GM12865 (cell line): ENCODE measurements at regions not wholly inside any gene's neighbourhood (a gene's known extent, or its start where the extent isn't known, plus 50 kb on each side); places are given as distances from the start of the nearest gene placed in this dataset.

ENCODE experiments used
- DNase-seq: peaks from one replicate; pipeline ENCODE4 v3.0.0; 2010; ENCODE audit warnings: low read depth
- H3K4me3 ChIP-seq: 2 replicates; pipeline ENCODE4 v1.5.1; 2011; ENCODE audit warnings: mild to moderate bottlenecking, low read depth, low read length, control low read depth
- TF ChIP-seq, protein P1 (sequence below): IDR thresholded peaks from 2 replicates; pipeline ENCODE4 v1.5.1; 2011; ENCODE audit warnings: low read length, control low read depth, low read depth, inconsistent platforms; ENCODE audit not compliant: insufficient read depth; ENCODE audit errors: missing control alignments

DNA sequence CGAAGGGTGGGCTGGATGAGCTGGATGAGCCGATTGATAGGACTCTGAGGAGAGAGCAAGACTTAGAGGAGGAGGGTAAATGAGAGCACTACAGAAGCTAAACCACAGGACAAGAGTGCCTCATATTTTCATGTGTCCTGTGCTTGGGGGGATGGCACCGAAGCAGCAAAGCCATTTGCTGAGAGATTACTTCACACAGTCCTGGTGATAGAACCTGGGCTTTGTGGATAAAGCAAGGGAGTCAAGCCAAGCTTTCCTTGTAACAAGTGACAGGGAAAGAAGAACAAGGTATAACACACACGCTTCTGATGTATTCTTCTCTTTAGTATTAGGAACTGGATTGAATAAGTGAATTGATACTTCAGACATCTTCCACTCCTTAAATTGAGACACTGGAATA, 253.7 kb downstream of the ANKRD7 start:
- H3K4me3 ChIP-seq, result no peak overlapping the region
- TF ChIP-seq, protein P1, sequence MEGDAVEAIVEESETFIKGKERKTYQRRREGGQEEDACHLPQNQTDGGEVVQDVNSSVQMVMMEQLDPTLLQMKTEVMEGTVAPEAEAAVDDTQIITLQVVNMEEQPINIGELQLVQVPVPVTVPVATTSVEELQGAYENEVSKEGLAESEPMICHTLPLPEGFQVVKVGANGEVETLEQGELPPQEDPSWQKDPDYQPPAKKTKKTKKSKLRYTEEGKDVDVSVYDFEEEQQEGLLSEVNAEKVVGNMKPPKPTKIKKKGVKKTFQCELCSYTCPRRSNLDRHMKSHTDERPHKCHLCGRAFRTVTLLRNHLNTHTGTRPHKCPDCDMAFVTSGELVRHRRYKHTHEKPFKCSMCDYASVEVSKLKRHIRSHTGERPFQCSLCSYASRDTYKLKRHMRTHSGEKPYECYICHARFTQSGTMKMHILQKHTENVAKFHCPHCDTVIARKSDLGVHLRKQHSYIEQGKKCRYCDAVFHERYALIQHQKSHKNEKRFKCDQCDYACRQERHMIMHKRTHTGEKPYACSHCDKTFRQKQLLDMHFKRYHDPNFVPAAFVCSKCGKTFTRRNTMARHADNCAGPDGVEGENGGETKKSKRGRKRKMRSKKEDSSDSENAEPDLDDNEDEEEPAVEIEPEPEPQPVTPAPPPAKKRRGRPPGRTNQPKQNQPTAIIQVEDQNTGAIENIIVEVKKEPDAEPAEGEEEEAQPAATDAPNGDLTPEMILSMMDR, result no peak
- DNase-seq, result no peak

- DNase-seq, result no peak
- TF ChIP-seq, protein P1, result no peak
- no peak overlapping the region for H3K4me3 ChIP-seq
These were observed 254.4 kb downstream of the ANKRD7 start for GRCh38 chr7:118478931-118479330.

- TF ChIP-seq, protein P1, result no peak
- no peak overlapping the region for H3K4me3 ChIP-seq
- DNase-seq, result no peak
These were observed 268.0 kb downstream of the ANKRD7 start for GRCh38 chr7:118492466-118492865.

- H3K4me3 ChIP-seq, result no peak overlapping the region
- TF ChIP-seq, protein P1, result no peak
- no peak for DNase-seq
These were observed 271.7 kb downstream of the ANKRD7 start for GRCh38 chr7:118496138-118496644.

- TF ChIP-seq, protein P1, result no peak
- H3K4me3 ChIP-seq, result no peak overlapping the region
- no peak for DNase-seq
These were observed 277.7 kb downstream of the ANKRD7 start for GRCh38 chr7:118502235-118502634.

DNA sequence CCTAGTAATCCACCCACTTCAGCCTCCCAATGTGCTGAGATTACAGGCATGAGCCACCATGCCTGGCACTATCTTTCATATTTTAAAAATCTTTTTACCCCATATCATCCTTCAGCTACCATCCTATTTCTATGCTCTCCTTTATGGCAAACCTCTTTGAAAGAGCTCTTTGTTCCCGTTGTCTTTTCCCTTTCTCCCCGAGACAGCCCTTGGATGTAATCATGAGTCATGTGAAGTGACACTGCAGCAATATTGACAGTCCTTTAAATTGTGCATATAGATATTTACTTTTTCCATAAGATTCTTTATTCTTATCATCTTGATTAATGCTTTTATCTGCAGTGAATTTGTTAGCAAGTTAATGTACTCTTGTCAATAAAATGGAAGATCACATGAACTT, 286.6 kb downstream of the ANKRD7 start:
- no peak overlapping the region for H3K4me3 ChIP-seq
- TF ChIP-seq, protein P1, result no peak
- no peak for DNase-seq

DNA sequence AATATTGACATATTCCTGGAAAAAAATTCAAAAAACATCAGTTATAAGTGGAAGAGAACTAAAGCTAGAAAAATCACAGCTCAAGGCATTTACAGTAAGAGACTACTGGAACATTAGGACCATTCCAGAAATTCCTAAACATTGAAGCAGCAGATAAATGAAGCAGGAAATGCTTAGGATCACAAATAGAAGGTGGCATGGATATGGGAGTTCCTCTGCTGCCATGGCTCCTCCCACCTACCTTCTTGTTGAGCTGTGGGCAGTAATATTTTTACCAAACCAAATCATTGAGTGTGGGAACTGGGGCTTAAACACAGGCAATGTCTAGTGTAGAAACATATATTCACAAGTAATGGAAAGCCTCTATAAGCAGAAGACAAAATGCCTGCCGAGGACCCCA, 292.8 kb downstream of the ANKRD7 start:
- TF ChIP-seq, protein P1, result no peak
- no peak overlapping the region for H3K4me3 ChIP-seq
- no peak for DNase-seq
